HG03469 (cell line): ENCODE measurements at regions not wholly inside any gene's neighbourhood (a gene's known extent, or its start where the extent isn't known, plus 50 kb on each side); places are given as distances from the start of the nearest gene placed in this dataset.

ENCODE experiments used
- ATAC-seq: cut with Tn5 transposase; IDR thresholded peaks from one replicate; pipeline ENCODE4 v1.9.1; 2021; ENCODE audit warnings: mild to moderate bottlenecking, moderate library complexity, moderate number of reproducible peaks; ENCODE audit not compliant: unreplicated experiment

DNA sequence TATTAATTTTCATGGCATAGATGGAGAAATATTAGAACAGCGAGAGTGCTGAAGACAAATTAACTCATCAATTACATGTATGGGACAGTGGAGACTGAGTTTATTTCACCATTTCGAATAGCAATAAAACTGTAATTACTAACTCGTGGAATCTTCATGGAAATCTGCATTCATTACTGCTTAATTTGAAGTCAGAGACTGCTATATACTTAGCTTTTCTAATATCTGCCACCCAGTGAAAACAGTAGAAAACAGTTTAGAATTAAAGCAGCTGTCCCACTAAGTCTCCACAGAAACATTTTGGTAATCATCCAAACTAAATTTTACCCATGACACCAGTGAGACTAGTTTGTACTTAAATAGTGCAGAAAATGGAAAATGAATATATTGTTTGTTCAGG, 56.8 kb downstream of the IZUMO3 start:
- no peak for ATAC-seq

DNA sequence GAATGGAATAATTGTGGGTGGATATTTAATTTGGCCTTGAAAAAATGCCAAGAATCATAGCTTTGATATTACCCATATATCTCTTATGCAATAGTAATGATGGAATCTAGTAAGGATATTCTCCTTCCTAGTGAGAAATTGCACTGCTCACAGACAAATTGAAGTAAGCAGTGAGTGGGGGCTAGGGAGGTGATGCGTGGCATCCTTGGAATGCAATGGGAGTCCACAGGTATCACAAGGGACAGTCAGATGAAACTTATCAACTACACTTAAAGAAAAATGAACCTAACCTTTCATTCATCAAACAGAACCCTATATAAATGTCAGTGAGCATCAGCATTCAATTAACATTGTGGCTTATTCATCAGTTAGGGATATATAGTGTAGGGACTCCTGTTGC, 57.8 kb downstream of the IZUMO3 start:
- ATAC-seq = no peak

DNA sequence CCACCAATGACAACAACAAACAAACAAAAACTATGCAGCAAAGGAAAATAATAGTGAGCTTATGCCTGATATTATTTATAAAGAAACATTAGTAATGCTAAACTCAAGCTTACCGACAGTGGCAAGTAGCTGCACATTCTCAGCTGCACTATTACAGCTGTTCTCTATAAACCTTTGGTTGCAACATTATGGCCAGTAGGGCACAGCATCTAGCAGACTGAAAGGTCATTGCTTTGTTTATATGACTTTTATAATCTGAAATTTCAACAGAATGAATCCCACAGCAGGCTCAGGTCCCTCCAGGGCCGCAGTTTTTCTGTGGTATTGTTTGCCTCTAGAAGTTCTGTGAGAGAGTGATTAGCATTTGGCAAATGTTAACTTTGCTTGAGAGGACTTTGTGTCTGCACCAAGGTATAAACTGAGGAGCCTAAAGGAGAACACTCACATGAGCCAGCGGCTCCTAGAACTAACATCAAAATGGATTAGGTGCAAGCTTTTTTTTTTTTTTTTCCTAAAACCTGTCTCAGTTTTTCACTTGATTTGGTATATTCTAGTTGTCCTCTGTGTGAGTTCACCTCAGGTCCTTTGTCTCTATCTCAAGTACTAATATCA, 58.3 kb downstream of the IZUMO3 start:
- ATAC-seq = no peak

DNA sequence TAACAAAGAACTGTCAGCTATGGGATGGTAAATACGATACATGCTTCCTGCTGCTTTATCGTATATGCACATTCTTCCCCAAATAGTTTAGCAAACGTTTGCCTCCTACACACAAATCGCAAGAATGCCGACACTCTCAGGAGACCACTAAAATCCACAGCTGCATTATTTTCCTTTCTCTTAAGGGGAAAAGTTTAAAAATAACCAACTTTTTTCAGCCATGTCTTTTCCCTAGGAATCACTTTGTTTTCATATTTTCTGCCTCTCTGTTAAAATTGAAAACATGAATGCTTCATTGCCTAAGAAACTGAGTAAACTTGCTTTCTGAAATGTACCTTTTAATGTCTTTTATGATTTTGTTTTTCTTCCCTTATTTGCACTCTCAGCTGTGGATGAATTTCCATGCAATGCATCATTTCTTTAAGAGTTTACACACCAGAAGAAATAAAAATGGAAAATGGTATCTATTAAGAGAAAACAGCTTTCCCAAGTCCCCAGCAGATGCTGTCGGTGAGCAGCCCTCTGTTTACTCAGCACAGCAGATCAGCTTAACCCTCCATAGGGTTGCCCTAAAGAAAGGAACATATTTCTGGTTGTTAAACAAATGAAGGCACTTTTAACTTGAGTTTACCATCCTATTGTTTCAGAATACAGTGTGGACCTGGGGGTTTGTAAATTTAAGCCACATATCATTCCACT, 66.2 kb downstream of the IZUMO3 start:
- no peak for ATAC-seq

DNA sequence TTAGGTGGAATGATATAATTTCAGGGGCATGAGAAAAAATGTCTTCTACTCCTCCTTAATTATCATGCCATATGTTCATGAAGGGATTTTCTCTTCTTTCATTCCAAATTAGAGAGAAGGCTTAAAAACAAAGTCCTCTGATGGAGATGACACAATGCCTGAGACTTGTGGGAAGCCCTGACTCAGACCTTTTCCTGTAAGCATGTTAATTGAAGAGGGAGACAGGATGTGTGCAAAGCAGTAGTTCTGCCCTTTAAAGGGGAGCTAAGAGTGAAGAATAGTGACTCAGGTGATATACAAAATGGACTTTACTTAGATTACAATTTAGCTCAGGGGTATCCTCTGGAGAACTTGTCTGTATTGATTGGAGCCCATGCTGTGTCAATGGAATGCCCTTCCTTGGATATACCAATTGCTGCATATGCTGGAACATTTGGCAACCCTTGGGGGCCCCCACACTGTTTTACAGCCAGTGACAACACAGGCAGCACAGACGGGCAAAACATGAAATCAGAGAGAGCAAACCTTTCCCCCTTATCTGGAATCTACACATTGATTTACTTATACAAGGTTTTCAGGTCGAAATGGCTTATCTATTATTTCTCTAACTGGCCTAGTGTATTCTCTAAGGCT, 81.3 kb downstream of the IZUMO3 start:
- ATAC-seq = no peak

DNA sequence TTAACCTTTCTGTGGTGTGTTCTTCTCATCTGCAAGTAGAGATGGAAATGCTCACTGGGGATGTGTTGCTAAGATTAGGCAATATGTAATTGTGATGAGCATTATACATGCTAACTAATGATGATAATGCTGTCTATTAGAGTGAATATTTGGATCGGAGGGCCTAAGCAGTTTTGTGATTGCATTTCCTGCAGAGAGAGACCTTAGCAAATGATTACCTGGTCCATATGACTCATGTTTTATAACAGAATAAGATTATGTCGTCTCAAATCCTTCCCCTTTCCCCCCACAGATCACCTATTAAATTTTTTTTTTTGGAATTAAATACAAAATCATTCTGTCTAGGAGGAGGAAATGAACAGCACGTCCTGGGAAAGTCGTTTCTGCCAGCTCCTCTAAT, 82.7 kb downstream of the IZUMO3 start:
- ATAC-seq = no peak

DNA sequence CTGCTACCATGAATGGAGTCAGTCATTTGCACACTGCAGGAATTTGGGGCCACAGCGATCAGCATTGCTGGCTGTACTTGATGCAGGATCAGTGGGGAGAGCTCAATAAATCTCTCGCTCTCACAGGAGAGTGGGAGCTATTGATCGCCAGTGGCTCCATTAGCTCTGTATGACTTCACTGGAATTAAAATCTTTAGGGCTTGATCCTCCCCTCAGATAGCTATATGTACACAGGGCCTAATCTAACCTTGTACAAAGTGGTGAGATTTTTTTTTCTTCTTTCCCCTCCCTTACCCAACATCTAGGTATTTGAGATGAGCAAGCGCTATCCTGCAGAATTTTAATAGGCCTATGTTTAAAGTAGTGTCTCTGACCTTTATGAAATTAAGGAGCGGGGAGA, 84.9 kb downstream of the IZUMO3 start:
- no peak for ATAC-seq

DNA sequence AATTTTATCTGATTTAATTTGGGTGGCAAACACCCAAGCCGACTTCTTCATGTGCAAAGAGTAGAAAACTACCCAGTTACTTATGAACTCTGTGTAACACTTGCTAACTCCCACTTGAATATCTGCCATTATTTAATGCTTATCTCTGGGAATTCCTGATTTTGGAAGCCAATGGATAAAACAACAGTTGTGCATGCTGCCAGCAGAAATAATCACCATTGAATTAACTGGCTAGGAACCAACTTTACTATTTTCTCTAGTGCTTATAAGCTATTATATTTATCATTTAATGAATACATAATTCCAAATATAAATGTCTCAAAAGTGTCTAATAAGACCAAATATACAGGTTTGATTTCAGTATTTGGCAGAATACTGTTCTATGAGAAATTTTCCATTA, 85.7 kb downstream of the IZUMO3 start:
- ATAC-seq = no peak

DNA sequence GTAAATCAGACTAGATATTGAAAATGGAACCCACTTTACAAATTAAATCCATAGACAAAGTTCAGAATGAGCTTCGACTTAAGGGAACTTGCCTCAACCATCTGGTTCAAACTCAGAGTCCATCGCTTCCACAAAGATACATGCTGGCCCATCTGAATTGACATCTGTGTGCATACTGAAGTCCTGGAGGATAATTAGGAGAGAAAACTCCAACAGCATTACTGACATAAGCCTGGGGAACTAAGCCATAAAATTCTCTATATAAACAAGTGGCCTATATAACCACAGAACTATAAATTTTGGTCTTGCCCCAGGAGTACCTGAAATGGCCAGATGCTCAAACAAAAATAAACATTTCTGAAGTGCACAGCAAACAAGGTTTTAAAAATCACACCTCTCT, 94.4 kb downstream of the IZUMO3 start:
- no peak for ATAC-seq

DNA sequence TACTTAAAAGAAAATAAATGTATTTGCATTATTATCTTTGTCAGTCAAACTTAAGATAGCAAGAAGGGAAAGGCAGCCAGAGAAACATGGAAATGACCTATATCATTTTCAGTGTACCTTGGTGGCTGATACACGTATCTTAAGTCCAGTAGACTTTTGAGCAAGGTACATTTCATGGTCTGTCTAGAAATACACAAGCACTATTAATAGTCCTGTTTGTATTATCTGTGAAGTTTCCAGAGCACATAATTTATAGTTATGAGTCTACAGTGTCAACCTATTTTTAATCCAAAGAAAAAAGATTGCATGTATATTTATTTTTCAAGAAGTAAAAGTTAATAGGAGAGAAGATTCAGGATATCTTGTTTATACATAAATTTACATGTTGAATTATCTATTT, 95.7 kb downstream of the IZUMO3 start:
- no peak for ATAC-seq

DNA sequence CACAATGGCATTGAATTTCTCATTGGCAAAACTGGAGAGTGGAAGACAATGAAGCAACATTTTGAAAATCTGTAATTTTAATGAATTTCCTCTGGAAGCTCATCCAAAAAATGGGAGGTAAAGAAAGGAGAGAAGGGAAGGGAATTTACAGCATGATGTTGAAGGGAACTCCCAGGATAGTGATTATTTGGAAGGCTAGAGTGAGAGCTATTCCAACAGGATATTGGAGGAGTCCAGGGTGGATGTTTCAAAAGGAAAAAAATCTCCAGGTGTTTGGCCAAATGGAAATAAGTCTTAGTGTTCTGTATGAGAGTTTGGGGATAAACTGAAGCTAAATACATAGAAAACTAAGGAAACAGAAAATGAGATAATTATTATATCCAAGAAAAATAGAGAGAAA, 106.2 kb downstream of the IZUMO3 start:
- ATAC-seq = no peak

DNA sequence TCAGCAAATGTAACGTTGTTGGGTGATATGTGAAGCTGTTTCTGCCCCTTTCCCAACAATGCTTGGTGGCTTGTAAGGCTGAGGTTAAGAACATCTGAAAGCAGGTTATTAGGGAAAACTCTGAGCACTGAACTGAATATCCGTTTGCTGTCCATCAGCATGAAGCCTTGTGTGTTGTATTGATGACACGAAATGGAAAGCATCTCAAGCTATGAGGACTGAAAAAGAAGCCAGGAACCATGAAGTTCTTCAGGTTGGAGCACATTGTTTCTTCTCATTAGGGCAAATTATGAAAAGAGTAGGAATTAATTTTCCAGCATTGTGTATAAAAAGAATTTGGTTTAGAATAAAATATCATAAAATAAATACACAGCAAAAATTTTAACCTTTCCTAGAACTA, 106.8 kb downstream of the IZUMO3 start:
- ATAC-seq = no peak

DNA sequence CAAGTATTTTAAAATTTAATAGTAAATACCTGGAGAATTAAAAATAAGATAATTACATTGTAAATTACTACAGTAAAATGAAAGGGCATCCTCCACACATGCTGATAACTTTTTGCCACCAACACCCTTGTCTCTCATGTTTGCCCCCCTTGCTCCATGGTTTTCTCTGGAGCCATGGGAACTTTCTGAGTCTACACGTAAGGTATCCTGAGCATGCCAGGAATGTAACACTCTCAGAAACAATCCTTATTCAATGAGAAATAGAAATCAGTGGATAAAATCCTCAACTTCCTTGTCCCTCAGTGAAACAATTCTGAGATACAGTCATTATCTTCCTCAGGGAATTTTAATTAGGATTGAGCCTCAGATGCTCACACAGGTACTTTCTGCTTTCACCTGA, 108.9 kb downstream of the IZUMO3 start:
- ATAC-seq = no peak

DNA sequence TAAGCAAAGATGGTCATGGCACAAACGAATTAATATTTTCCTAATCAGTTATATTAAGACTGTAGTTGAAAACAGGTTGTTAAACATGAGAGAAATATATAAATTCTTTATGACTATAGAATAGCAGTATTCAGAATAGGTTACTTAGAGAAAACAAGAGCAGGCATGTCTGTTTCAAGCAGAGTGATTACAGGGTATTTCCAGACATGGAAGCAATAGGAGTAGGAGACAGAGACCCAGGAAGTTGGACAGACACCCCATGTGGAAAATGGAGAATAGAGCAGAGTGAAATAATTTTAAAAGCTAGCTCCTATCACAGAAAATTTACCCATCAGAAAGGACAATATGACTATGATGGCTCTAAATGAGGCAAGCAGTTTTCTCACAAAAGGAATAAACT, 111.5 kb downstream of the IZUMO3 start:
- ATAC-seq = no peak

DNA sequence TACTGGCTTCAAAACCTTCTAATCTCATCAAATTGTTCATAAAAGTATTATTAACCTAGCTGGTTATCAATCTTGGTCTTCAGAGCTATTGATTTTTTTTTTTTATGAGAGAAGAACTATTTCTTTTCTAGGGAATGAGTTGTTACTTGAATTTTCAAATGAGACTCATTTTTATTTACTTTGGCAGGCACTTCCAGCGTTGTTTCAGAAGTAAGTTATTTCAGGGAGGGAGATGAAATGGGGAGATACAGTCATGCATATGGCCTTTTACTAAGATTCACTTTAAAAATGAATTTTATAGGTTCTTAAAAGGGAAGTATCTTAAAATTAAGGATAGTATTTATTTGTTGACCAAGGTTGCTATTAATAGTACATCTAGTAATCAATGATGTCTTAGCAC, 129.6 kb downstream of the IZUMO3 start:
- ATAC-seq = no peak

DNA sequence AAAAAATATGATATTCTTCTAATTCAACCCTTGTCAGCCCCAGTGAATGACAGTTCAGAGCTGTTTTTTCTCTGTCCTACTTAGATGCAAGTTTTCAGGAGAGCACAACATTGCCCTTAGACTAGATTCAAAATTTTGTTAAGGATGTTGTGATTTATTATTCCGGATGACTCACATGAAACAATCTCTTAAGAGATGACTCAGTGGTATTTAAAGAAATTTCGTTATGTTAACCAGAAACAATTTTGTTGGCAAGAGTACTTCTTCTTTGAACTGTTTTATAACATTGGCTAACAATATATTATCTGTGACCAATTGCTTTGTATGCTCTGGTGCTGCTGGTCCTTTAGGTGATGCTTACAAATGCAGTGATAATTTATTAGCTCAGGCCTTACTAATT, 132.0 kb downstream of the IZUMO3 start:
- ATAC-seq = no peak

DNA sequence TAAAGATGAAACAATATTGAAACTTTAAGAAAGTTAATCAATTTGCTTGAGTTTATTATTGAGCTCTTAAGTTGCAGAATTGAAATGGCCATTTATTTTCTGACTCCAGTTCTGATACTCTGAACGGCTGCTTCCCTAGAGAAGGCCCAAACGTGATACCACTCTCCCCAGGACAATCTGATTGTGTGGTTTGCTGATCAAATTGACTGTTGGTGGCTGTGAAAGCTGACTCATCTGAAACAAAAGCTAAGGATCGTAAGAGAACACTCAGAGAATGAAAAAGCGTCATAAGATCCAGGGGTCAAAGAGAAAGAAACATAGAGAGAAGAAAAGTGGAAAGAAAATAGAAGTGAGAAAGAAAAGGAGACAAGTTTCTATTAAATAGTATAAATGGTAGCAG, 147.2 kb downstream of the IZUMO3 start:
- no peak for ATAC-seq

DNA sequence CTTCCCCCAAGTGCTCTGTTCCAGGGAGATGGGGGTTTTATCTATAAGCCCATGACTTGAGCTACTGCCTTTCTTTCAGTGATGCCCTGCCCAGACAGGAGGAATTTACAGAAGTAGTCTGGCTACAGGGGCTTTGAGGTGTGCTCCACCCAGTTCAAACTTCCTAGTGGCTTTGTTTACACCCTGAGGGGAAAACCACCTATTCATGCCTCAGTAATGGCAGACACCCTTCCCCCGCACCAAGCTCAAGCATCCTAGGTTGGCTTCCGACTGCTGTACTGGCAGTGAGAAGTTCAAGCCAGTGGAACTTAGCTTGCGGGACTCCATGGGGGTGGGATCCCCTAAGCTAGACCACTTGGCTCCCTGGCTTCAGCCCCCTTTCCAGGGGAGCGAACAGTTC, 154.6 kb downstream of the IZUMO3 start:
- no peak for ATAC-seq

DNA sequence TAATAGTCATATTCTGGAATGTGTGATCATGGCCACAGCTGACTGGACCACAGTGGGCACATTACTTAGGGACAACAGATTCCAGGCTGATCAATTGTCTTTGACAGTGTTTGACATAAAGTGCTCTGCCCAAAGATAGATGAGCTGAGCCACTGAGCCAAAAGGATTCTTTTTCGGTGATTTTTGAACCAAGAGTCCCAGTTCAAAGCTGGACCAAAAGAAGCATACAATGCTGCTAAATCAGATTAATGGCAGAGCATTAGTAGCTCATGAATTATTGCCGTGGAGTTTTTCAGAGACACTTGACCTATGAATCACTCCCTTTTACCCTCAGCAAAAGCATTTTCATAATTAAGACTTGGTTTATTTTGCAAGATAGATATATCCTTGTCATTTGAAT, 160.6 kb downstream of the IZUMO3 start:
- ATAC-seq = no peak

DNA sequence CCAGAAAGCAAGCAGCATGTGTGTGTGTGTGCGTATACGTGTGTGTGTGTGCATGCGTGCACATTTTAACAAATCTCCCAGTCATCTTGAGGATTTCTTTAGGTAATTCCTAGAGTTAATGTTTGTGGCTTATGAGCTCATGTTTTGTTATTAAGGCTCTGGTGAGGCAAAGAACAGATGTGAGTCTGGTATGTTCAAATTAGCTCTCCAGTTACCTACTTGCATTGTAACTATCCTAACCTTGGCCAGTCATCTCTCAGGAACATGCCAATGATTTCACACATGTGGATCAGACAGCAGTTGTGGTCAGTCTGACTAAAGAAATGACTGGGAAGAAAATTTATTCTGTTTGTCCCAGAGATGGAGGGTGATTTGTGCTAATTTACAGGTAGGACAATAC, 163.1 kb downstream of the IZUMO3 start:
- no peak for ATAC-seq

DNA sequence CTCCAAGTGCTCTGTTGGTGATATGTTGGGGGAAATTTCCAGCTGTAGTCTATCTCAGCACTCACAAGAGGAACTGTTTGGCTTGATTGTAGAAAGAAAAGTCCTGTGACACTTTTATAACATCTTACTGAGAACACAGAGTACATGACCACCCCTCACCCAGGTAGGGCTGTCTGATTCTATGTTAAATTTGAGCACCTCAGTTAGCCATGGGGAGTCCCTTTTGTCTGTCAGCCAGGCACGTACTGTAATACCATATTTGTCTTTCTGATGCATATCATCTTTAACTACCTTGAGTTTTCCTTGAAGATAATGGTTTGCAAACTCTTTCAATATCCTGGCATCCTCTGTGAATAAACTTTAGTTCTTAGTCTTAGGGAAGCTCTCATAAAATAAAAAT, 164.5 kb downstream of the IZUMO3 start:
- ATAC-seq = no peak

DNA sequence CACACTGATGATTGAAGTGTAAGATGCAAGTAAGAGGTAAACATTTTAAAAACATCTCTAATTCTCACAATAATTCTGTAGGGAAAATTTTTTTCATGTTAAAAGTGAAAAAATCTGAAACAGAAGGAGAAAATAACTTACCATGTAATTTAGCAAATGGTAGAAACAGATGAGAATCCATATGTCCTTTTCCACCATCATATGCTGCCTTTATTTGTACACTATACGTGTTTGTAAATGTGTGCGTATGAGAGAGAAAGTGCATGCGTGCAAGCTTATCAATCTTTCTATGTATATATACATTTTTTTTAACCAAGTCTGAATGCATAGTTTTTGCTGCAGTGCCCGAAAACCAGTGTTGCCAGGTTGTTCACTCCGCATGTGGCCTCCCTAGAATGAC, 186.7 kb downstream of the IZUMO3 start:
- ATAC-seq = no peak

DNA sequence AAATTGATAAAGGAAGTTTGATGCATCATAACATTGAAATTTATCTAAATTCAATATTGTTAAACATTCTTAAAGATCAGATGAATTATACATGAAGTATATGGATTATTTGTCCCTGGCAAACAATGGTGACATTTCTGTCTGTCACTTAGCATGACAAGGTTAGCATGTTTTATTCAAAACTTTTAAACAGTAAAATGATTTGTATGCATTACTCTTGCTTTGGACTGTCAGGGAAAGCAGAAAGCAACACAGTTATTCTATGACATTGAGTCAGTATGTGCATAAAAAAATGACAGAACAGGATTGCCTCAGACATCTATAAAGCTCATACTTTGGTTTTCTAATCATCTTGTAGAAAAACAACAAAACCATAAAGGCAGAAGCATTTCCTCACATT, 193.7 kb downstream of the IZUMO3 start:
- no peak for ATAC-seq
